ENCODE measurements at regions not wholly inside any gene's neighbourhood (a gene's known extent, or its start where the extent isn't known, plus 50 kb on each side); places are given as distances from the start of the nearest gene placed in this dataset.

GRCh38 chr10:6891924-6892323 is 311.8 kb upstream of the PRKCQ start:
- Histone ChIP-seq H3K4me2 (no peak overlapping the region), H3K9ac (no peak overlapping the region), H2AFZ (ENCODE audit: low read depth) (no peak overlapping the region), H4K20me1 (ENCODE audit: insufficient read depth) (no peaks in the 10 kb centered on the region), H3K79me2 (ENCODE audit: insufficient read depth, low read depth) (no peaks in the 10 kb centered on the region), H3K27me3 (ENCODE audit: insufficient read depth, low read depth) (no peaks in the 10 kb centered on the region), H3K4me1 (ENCODE audit: low read depth, poor library complexity, severe bottlenecking) (no peaks in the 10 kb centered on the region), H3K36me3 (ENCODE audit: insufficient read depth) (no peaks in the 10 kb centered on the region), H3K27ac (no peak overlapping the region), H3K4me3 (IDR thresholded peaks at IDR 0.05; ENCODE audit: insufficient read depth, low read depth, low read length) (no peak overlapping the region)
- TF ChIP-seq CTCF (conservative IDR thresholded peaks at IDR 0.05; ENCODE audit: low read depth, low read length) = no peak

- Histone ChIP-seq H3K4me2 (no peak overlapping the region), H3K9ac (no peak overlapping the region), H4K20me1 (ENCODE audit: insufficient read depth) (no peaks in the 10 kb centered on the region), H2AFZ (ENCODE audit: low read depth) (no peak overlapping the region), H3K79me2 (ENCODE audit: insufficient read depth, low read depth) (no peaks in the 10 kb centered on the region), H3K4me1 (ENCODE audit: low read depth, poor library complexity, severe bottlenecking) (no peaks in the 10 kb centered on the region), H3K36me3 (ENCODE audit: insufficient read depth) (no peaks in the 10 kb centered on the region), H3K27ac (no peak overlapping the region), H3K27me3 (ENCODE audit: insufficient read depth, low read depth) (no peaks in the 10 kb centered on the region), H3K4me3 (IDR thresholded peaks at IDR 0.05; ENCODE audit: insufficient read depth, low read depth, low read length) (no peak overlapping the region)
- no peak for TF ChIP-seq CTCF (conservative IDR thresholded peaks at IDR 0.05; ENCODE audit: low read depth, low read length)
Observed at GRCh38 chr10:6889718-6890117, 309.6 kb upstream of the PRKCQ start.

- H3K27ac ChIP-seq = no peak overlapping the region
- no peak overlapping the region for H2AFZ ChIP-seq (ENCODE audit: low read depth)
- H4K20me1 ChIP-seq (ENCODE audit: insufficient read depth) = no peaks in the 10 kb centered on the region
- H3K4me2 ChIP-seq = no peak overlapping the region
- H3K9ac ChIP-seq = no peak overlapping the region
- no peaks in the 10 kb centered on the region for H3K4me1 ChIP-seq (ENCODE audit: low read depth, poor library complexity, severe bottlenecking)
- no peaks in the 10 kb centered on the region for H3K79me2 ChIP-seq (ENCODE audit: insufficient read depth, low read depth)
- TF ChIP-seq CTCF (conservative IDR thresholded peaks at IDR 0.05; ENCODE audit: low read depth, low read length) = no peak
- no peaks in the 10 kb centered on the region for H3K27me3 ChIP-seq (ENCODE audit: insufficient read depth, low read depth)
- H3K4me3 ChIP-seq (IDR thresholded peaks at IDR 0.05; ENCODE audit: insufficient read depth, low read depth, low read length) = no peak overlapping the region
- H3K36me3 ChIP-seq (ENCODE audit: insufficient read depth) = no peaks in the 10 kb centered on the region
Observed at GRCh38 chr10:6888434-6888833, 308.4 kb upstream of the PRKCQ start.

- Histone ChIP-seq H2AFZ (ENCODE audit: low read depth) (no peak overlapping the region), H3K4me2 (no peak overlapping the region), H3K4me1 (ENCODE audit: low read depth, poor library complexity, severe bottlenecking) (no peaks in the 10 kb centered on the region), H3K79me2 (ENCODE audit: insufficient read depth, low read depth) (no peaks in the 10 kb centered on the region), H4K20me1 (ENCODE audit: insufficient read depth) (no peaks in the 10 kb centered on the region), H3K4me3 (IDR thresholded peaks at IDR 0.05; ENCODE audit: insufficient read depth, low read depth, low read length) (no peak overlapping the region), H3K9ac (no peak overlapping the region), H3K27me3 (ENCODE audit: insufficient read depth, low read depth) (no peaks in the 10 kb centered on the region), H3K36me3 (ENCODE audit: insufficient read depth) (no peaks in the 10 kb centered on the region), H3K27ac (no peak overlapping the region)
- no peak for TF ChIP-seq CTCF (conservative IDR thresholded peaks at IDR 0.05; ENCODE audit: low read depth, low read length)
Observed at GRCh38 chr10:6885284-6885683, 305.2 kb upstream of the PRKCQ start.

GRCh38 chr10:6881987-6882386 is 301.9 kb upstream of the PRKCQ start:
- TF ChIP-seq CTCF (conservative IDR thresholded peaks at IDR 0.05; ENCODE audit: low read depth, low read length) = no peak
- Histone ChIP-seq H3K79me2 (ENCODE audit: insufficient read depth, low read depth) (no peaks in the 10 kb centered on the region), H3K27ac (no peak overlapping the region), H4K20me1 (ENCODE audit: insufficient read depth) (no peaks in the 10 kb centered on the region), H3K9ac (no peak overlapping the region), H3K4me2 (no peak overlapping the region), H3K4me1 (ENCODE audit: low read depth, poor library complexity, severe bottlenecking) (no peaks in the 10 kb centered on the region), H3K36me3 (ENCODE audit: insufficient read depth) (no peaks in the 10 kb centered on the region), H3K4me3 (IDR thresholded peaks at IDR 0.05; ENCODE audit: insufficient read depth, low read depth, low read length) (no peak overlapping the region), H2AFZ (ENCODE audit: low read depth) (no peak overlapping the region), H3K27me3 (ENCODE audit: insufficient read depth, low read depth) (no peaks in the 10 kb centered on the region)
